ENCODE measurements at regions not wholly inside any gene's neighbourhood (a gene's known extent, or its start where the extent isn't known, plus 50 kb on each side); places are given as distances from the start of the nearest gene placed in this dataset.

DNA sequence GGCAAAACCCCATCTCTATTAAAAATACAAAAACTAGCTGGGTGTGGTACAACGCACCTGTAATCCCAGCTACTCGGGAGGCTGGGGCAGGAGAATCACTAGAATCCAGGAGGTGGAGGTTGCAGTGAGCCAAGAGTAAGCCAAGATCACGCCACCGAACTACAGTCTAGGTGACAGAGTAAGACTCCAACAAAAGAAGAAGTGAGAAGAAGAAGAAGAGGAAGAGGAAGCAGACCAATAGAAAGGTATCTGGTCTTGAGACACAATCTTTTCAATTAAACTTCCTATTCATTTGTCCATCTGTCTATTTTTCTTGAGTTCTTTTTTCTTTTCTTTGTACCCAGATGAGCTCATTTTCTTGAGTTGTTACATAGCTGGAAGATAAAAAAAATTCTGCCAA is 55.7 kb upstream of the ACADM start:
- Histone ChIP-seq H4K20me1 (ENCODE audit: insufficient read depth, low read length) (no peaks in the 10 kb centered on the region), H3K79me2 (ENCODE audit: low read length) (no peaks in the 10 kb centered on the region), H3K36me3 (replicated peaks; ENCODE audit: insufficient read depth, low read length) (no peaks in the 10 kb centered on the region), H3K4me2 (ENCODE audit: low read depth, low read length) (no peak overlapping the region), H3K27ac (ENCODE audit: low read length) (no peak overlapping the region), H3K9me2 (replicated peaks; ENCODE audit: insufficient read depth, low read length) (no peaks in the 10 kb centered on the region), H3F3A (ENCODE audit: insufficient read depth, low read length) (no peaks in the 10 kb centered on the region), H3K9ac (ENCODE audit: low read length) (no peak overlapping the region), H2AFZ (ENCODE audit: low read length) (no peak overlapping the region), H3K4me3 (ENCODE audit: low read length) (no peak overlapping the region), H3K9me3 (replicated peaks; ENCODE audit: insufficient read depth, low read length) (no peaks in the 10 kb centered on the region), H3K27me3 (replicated peaks; ENCODE audit: insufficient read depth, low read length) (no peaks in the 10 kb centered on the region), H3K4me1 (ENCODE audit: low read length) (no peaks in the 10 kb centered on the region)
- no peak for DNase-seq
- TF ChIP-seq, protein P1, sequence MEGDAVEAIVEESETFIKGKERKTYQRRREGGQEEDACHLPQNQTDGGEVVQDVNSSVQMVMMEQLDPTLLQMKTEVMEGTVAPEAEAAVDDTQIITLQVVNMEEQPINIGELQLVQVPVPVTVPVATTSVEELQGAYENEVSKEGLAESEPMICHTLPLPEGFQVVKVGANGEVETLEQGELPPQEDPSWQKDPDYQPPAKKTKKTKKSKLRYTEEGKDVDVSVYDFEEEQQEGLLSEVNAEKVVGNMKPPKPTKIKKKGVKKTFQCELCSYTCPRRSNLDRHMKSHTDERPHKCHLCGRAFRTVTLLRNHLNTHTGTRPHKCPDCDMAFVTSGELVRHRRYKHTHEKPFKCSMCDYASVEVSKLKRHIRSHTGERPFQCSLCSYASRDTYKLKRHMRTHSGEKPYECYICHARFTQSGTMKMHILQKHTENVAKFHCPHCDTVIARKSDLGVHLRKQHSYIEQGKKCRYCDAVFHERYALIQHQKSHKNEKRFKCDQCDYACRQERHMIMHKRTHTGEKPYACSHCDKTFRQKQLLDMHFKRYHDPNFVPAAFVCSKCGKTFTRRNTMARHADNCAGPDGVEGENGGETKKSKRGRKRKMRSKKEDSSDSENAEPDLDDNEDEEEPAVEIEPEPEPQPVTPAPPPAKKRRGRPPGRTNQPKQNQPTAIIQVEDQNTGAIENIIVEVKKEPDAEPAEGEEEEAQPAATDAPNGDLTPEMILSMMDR (IDR thresholded peaks at IDR 0.05; ENCODE audit: low read length), result no peak
- TF ChIP-seq EZH2phosphoT487 (IDR thresholded peaks at IDR 0.05; ENCODE audit: low read length), result no peak
- TF ChIP-seq EZH2 (optimal IDR thresholded peaks at IDR 0.05; ENCODE audit: low read depth, low read length), result no peak

- H3K4me1 ChIP-seq (ENCODE audit: low read length), result no peaks in the 10 kb centered on the region
- H3K79me2 ChIP-seq (ENCODE audit: low read length), result no peaks in the 10 kb centered on the region
- H2AFZ ChIP-seq (ENCODE audit: low read length), result no peak overlapping the region
- no peaks in the 10 kb centered on the region for H3K36me3 ChIP-seq (replicated peaks; ENCODE audit: insufficient read depth, low read length)
- H3K9me3 ChIP-seq (replicated peaks; ENCODE audit: insufficient read depth, low read length), result no peaks in the 10 kb centered on the region
- H3K4me2 ChIP-seq (ENCODE audit: low read depth, low read length), result no peak overlapping the region
- no peak overlapping the region for H3K4me3 ChIP-seq (ENCODE audit: low read length)
- no peak overlapping the region for H3K9ac ChIP-seq (ENCODE audit: low read length)
- no peaks in the 10 kb centered on the region for H3F3A ChIP-seq (ENCODE audit: insufficient read depth, low read length)
- no peak for TF ChIP-seq EZH2 (optimal IDR thresholded peaks at IDR 0.05; ENCODE audit: low read depth, low read length)
- TF ChIP-seq, protein P1 (IDR thresholded peaks at IDR 0.05; ENCODE audit: low read length), result no peak
- TF ChIP-seq EZH2phosphoT487 (IDR thresholded peaks at IDR 0.05; ENCODE audit: low read length), result no peak
- no peak overlapping the region for H3K27ac ChIP-seq (ENCODE audit: low read length)
- no peaks in the 10 kb centered on the region for H3K9me2 ChIP-seq (replicated peaks; ENCODE audit: insufficient read depth, low read length)
- no peak for DNase-seq
- H3K27me3 ChIP-seq (replicated peaks; ENCODE audit: insufficient read depth, low read length), result no peaks in the 10 kb centered on the region
- no peaks in the 10 kb centered on the region for H4K20me1 ChIP-seq (ENCODE audit: insufficient read depth, low read length)
Observed at GRCh38 chr1:75671708-75672107, 52.8 kb upstream of the ACADM start.

GRCh38 chr1:75672108-75672507 is 52.4 kb upstream of the ACADM start:
- H3F3A ChIP-seq (ENCODE audit: insufficient read depth, low read length), result no peaks in the 10 kb centered on the region
- no peak for DNase-seq
- no peak overlapping the region for H3K4me3 ChIP-seq (ENCODE audit: low read length)
- no peaks in the 10 kb centered on the region for H3K4me1 ChIP-seq (ENCODE audit: low read length)
- TF ChIP-seq EZH2phosphoT487 (IDR thresholded peaks at IDR 0.05; ENCODE audit: low read length) (no peak), EZH2 (optimal IDR thresholded peaks at IDR 0.05; ENCODE audit: low read depth, low read length) (no peak)
- TF ChIP-seq, protein P1 (IDR thresholded peaks at IDR 0.05; ENCODE audit: low read length), result no peak
- no peaks in the 10 kb centered on the region for H3K79me2 ChIP-seq (ENCODE audit: low read length)
- no peak overlapping the region for H3K27ac ChIP-seq (ENCODE audit: low read length)
- no peak overlapping the region for H3K4me2 ChIP-seq (ENCODE audit: low read depth, low read length)
- H2AFZ ChIP-seq (ENCODE audit: low read length), result no peak overlapping the region
- no peaks in the 10 kb centered on the region for H3K27me3 ChIP-seq (replicated peaks; ENCODE audit: insufficient read depth, low read length)
- H4K20me1 ChIP-seq (ENCODE audit: insufficient read depth, low read length), result no peaks in the 10 kb centered on the region
- H3K9me2 ChIP-seq (replicated peaks; ENCODE audit: insufficient read depth, low read length), result no peaks in the 10 kb centered on the region
- H3K36me3 ChIP-seq (replicated peaks; ENCODE audit: insufficient read depth, low read length), result no peaks in the 10 kb centered on the region
- H3K9ac ChIP-seq (ENCODE audit: low read length), result no peak overlapping the region
- H3K9me3 ChIP-seq (replicated peaks; ENCODE audit: insufficient read depth, low read length), result no peaks in the 10 kb centered on the region
